Breast epithelium (tissue), 3 donors: ENCODE measurements at regions not wholly inside any gene's neighbourhood (a gene's known extent, or its start where the extent isn't known, plus 50 kb on each side); places are given as distances from the start of the nearest gene placed in this dataset.

Source experiments
- CTCF ChIP-seq, 3 donors: fragments of 450-650 bp; IDR thresholded peaks; one replicate each; pipeline ENCODE4 v1.5.1; 2016 to 2017; ENCODE audit warnings: antibody characterized with exemption in 3 of 3, mild to moderate bottlenecking in 3 of 3, moderate library complexity in 3 of 3
- POLR2A ChIP-seq: fragments of 450-650 bp; IDR thresholded peaks from one replicate; pipeline ENCODE4 v1.6.1; 2016; ENCODE audit warnings: antibody characterized with exemption, mild to moderate bottlenecking, moderate library complexity
- POLR2AphosphoS5 ChIP-seq, 3 donors: sonication (generic); formaldehyde crosslinking; IDR thresholded peaks; one replicate each; pipeline ENCODE4 v1.6.1; 2017; ENCODE audit warnings: antibody characterized with exemption in 3 of 3

GRCh38 chr5:61657686-61658085 is 325.6 kb downstream of the ZSWIM6 start:
- TF ChIP-seq POLR2A (no peak), CTCF (IDR thresholded peaks at IDR 0.05) (no peak), POLR2AphosphoS5 (IDR thresholded peaks at IDR 0.05) (no peak)
